Fibroblast of mammary gland (primary cell): ENCODE measurements at regions not wholly inside any gene's neighbourhood (a gene's known extent, or its start where the extent isn't known, plus 50 kb on each side); places are given as distances from the start of the nearest gene placed in this dataset.

Source experiments
- DNase-seq: peaks from one replicate; pipeline ENCODE4 v3.0.0-alpha.2; 2010; ENCODE audit warnings: low read depth
- H3K4me3 ChIP-seq: 2 replicates; pipeline ENCODE4 v1.5.1; 2011; ENCODE audit warnings: low read depth, mild to moderate bottlenecking, low read length, moderate library complexity; ENCODE audit not compliant: control insufficient read depth
- TF ChIP-seq, protein P1 (sequence below): conservative IDR thresholded peaks from 2 replicates; pipeline ENCODE4 v1.5.1; 2011; ENCODE audit warnings: low read depth, low read length, inconsistent platforms; ENCODE audit not compliant: control insufficient read depth, insufficient read depth

- H3K4me3 ChIP-seq, result no peak overlapping the region
- DNase-seq, result no peak
- TF ChIP-seq, protein P1, sequence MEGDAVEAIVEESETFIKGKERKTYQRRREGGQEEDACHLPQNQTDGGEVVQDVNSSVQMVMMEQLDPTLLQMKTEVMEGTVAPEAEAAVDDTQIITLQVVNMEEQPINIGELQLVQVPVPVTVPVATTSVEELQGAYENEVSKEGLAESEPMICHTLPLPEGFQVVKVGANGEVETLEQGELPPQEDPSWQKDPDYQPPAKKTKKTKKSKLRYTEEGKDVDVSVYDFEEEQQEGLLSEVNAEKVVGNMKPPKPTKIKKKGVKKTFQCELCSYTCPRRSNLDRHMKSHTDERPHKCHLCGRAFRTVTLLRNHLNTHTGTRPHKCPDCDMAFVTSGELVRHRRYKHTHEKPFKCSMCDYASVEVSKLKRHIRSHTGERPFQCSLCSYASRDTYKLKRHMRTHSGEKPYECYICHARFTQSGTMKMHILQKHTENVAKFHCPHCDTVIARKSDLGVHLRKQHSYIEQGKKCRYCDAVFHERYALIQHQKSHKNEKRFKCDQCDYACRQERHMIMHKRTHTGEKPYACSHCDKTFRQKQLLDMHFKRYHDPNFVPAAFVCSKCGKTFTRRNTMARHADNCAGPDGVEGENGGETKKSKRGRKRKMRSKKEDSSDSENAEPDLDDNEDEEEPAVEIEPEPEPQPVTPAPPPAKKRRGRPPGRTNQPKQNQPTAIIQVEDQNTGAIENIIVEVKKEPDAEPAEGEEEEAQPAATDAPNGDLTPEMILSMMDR, result no peak
Measured at GRCh38 chr18:56060967-56061541, 473.1 kb upstream of the TCF4 start.

- no peak for DNase-seq
- TF ChIP-seq, protein P1, result no peak
- H3K4me3 ChIP-seq, result no peak overlapping the region
Measured at GRCh38 chr18:56052202-56052601, 464.2 kb upstream of the TCF4 start.

DNA sequence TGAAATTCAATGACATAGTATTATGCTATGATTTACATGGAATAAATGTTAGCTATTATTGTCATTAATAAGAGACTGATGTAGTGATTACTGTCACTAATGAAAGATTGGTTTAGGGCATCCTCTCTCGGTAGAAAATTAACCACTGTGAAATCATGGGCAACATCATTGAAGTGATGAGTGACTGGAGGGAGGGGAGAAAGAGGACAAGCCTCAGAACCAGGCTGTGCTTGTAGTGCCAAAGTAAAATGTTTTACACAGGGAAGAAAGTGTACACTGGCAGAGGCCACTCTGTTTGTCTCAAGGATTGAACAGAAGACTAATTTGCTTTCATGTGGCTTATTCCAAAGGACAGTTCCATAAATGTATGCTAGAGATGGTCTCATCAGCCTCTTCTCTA lies 456.2 kb upstream of the TCF4 start:
- TF ChIP-seq, protein P1, result no peak
- H3K4me3 ChIP-seq, result no peak overlapping the region
- no peak for DNase-seq

DNA sequence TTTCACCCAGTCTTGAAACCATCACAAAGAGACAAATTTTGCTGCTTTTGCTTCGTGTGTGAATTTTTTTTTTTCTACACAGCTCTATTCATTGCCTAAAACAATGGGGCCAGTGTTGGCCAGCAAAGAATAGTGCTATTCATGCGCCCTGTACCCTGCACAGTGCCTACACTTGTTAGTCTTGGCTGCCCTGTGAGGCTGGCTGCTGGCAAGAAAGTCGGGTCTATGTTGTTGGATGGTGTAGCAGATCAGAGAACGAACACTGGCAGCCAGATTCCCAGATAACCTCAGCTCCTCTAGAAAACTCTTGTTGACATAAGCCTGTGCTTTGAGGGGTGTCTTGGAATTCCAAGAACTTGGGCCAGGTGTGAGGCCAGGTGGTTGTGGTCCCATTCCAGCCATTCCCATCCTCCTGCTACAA lies 455.7 kb upstream of the TCF4 start:
- TF ChIP-seq, protein P1, result no peak
- no peak for DNase-seq
- H3K4me3 ChIP-seq, result no peak overlapping the region

DNA sequence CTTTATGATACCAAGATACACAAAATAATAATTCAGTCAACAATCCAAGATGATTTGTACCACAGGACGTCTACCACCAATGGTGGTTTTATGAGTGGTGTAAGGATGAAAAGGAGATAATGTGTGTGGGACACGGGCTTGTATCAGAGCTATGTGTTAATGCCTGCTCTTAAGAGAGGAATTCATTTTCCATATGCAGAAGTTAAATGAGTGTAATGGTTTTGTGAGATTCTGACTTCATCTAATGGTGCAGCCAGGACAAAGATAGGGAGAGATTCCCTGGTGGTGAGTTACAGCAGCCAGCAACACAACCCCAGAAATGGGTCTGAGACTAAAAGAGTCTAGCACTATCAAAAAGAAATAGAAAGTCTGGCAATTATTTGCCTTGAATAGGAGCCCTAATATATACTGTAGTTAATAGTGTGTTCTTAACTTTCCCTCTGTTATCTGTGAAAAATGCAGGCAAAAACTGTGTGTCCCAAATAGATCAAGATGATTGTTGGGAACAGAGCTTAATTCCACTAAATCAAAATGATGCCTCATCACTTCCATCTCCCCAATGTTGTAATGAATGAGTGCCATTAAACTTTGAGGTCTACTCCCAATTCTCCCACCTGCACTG lies 455.0 kb upstream of the TCF4 start:
- no peak for DNase-seq
- H3K4me3 ChIP-seq, result no peak overlapping the region
- TF ChIP-seq, protein P1, result no peak

DNA sequence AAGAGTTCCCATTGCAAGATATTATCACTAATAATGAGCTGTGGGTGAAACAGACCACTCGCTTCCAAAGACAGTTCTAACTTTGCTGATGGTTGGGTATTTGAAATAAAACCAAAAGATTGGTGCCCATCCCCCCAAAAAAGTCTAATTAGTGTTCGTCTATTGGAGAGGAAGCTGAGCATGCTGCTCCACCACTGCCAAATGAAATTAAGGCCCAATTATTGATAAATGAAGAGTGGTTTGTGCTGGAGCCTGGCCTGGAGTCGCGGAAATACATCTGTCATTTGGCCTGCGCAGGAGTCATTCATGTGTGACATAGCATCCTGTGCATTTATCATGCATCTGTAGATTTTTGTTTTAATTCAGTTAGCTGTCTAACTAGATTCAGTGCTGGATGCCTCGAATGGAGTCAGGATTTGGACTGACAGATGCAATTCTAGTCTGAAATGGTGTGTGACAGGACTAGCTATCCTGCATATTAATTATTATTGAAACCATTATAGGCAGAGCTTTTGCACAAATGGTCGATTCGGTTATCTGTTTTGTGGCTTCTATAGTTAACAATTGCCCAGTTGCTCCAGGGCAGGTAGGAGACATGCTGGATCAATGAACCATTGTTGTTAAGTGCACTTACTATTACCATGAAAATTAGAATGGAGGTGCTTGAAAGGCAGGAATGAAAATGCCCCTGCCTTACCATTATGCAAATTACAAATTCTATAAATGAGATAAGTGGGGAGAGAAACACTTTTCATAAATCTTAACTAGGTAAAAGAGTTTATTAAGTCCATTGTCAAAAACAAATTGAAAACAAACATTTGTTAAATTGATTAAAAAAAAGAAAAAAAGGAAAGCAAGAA lies 450.4 kb upstream of the TCF4 start:
- no peak overlapping the region for H3K4me3 ChIP-seq
- TF ChIP-seq, protein P1, result no peak
- no peak for DNase-seq
